Stimulated activated CD4-positive, alpha-beta T cell treated with anti-CD3 and anti-CD28 coated beads, TNF-alpha, amount 100 ng/mL, for 4 hours (primary cell): ENCODE measurements at regions not wholly inside any gene's neighbourhood (a gene's known extent, or its start where the extent isn't known, plus 50 kb on each side); places are given as distances from the start of the nearest gene placed in this dataset.

ENCODE experiments used
- DNase-seq, 3 experiments: peaks; one replicate each; pipeline ENCODE4 v3.0.0-alpha.2; 2020; ENCODE audit warnings: low read depth in 3 of 3

GRCh38 chr13:89796196-89796595 lies 1551.3 kb upstream of the MIR17HG start:
- DNase-seq: no peak

GRCh38 chr13:89803839-89804238 lies 1543.6 kb upstream of the MIR17HG start:
- no peak for DNase-seq

DNA sequence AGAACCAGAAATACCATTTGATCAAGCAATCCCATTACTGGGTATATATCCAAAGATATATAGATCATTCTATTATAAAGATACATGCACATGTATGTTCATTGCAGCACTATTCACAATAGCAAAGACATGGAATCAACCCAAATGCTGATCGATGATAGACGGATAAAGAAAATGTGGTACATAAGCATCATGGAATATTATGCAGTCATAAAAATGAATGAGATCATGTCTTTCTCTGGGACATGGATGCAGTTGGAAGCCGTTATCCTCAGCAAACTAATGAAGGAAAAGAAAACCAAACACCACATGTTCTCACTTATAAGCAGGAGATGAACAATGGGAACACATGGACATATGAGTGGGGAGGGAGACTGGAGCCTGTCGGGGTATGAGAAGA lies 1540.9 kb upstream of the MIR17HG start:
- no peak for DNase-seq

DNA sequence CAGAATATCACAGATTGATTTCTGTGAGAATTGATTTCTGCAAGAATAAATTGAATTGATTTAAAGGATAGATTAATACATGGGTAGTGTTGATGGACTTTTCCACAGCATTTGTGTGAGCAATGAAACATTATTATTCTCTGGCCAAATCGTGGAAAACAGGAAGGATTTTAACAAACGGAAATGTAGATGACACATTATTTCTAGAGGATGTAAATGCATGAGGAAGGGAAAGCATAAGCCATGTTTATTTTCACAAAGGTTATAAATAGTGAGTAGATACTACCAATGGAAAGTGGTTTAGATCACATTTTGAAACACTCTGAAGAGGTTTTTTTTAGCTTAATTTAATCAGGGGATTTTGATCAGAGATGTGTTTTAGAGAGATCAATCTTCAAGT lies 1534.6 kb upstream of the MIR17HG start:
- DNase-seq: no peak

DNA sequence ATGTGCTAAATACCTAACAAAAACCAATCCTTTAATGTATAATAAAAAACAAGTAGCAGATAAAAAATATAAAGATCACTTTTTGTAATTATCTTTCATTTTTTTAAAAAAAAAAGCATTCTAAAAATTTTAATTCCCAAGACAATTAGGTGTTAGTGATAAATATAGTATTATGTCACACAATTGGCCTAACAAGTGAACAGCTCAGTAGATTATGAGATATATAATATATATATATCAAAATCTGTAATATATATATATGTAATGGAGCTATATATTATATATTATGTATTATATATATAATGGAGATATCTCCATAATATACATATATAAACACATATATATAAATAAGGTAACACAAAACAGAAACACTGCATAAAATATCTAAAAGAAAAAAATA lies 1531.1 kb upstream of the MIR17HG start:
- no peak for DNase-seq

DNA sequence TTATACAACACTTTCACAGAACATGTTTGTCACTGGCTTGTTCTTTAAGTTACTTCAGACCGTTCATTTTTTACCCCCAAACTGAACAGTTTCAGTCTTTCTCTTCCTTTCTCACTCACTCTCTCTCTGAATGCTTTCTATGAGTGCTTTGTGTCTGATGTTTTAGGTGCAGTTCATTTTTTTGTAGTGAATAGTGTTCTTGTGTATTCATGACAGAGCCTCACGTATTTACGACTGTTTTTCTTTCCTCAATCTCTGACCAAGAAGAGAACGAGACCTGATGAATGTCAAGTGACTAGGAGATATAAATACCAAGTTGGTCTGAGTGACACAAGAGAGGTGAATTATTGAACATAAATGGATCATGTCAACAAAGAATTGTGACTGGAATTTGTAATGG lies 1525.0 kb upstream of the MIR17HG start:
- DNase-seq: no peak

DNA sequence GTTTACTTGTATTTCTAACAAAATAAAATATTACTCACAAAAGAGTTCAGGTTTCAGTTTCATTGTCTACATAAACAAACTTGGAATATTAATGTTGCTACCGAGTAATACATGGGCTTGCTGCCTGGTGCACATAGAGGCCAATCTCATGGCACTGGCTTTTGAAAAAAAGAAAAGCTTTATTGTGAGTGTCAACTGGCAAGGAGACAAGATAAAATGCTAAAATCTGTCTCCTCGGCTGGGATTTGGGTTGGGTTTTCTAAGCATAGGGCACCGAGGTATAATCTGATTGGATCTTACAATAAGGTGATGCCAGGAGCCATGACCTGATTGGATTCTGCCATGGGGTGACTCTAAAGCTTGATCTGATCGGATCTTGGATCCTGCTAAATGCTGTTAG lies 1519.9 kb upstream of the MIR17HG start:
- DNase-seq: no peak

GRCh38 chr13:89828506-89828905 lies 1519.0 kb upstream of the MIR17HG start:
- DNase-seq: no peak

DNA sequence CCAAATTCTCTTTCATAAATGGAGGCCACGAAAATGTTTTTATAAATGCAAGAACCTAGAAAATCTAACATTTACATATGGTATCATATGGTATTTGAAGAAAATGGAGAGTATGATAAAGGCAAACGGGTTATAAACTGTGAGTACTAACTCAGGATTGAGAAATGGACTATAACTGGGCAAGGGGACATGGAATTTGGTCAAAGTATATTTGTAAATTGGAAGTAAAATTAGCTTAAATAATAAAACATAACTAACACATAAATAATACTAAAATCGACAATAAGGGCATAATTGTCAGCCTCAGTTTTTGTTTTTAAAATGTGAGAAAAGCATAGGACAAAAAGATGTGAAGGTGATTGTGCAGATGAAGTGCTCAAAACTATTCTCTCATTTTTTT lies 1516.3 kb upstream of the MIR17HG start:
- no peak for DNase-seq

DNA sequence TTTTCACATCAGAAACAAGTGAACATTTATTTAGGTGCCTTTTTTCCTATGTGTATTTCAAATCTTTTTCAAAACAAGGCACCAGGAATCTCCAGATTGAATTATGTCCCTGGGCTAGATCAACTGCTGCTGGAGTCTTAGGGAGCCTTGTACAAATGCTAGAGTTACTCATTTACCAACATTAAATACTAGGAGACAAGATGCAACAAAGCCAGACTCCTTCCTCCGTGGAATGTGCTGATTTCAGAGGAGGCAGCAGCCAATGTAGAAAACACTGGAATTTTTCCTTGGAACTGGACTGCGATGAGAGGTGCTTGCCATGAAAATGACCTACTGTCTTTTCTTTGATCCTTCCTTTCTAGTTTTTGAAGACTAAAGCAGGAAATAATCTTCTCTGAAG lies 1514.7 kb upstream of the MIR17HG start:
- no peak for DNase-seq

DNA sequence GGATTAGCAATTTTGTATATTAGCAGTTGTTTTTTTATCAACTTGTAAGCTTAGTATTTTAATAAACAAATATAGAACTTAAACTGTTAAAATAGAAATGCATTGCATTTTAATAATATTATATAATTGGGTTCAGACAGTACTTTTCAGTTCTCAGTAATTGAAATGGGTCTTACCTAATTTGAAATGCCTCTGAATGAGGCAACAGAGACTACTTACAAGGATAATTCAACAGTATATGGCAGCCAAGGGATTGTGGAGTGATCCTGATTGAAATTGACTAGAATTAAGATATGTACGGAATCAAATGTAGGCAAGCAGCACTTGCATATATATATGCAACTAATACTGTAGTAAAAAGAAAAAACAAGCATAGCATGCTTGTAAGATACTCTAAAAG lies 1503.9 kb upstream of the MIR17HG start:
- no peak for DNase-seq

- no peak for DNase-seq
Observed at GRCh38 chr13:89845874-89846273, 1501.6 kb upstream of the MIR17HG start.

GRCh38 chr13:89846926-89847585 lies 1500.4 kb upstream of the MIR17HG start:
- no peak for DNase-seq

- DNase-seq: no peak
Observed at GRCh38 chr13:89852570-89852969, 1494.9 kb upstream of the MIR17HG start.

- DNase-seq: no peak
Observed at GRCh38 chr13:89856512-89856911, 1491.0 kb upstream of the MIR17HG start.

- DNase-seq: no peak
Observed at GRCh38 chr13:89857502-89857901, 1490.0 kb upstream of the MIR17HG start.

- DNase-seq: no peak
Observed at GRCh38 chr13:89862011-89862690, 1485.3 kb upstream of the MIR17HG start.

DNA sequence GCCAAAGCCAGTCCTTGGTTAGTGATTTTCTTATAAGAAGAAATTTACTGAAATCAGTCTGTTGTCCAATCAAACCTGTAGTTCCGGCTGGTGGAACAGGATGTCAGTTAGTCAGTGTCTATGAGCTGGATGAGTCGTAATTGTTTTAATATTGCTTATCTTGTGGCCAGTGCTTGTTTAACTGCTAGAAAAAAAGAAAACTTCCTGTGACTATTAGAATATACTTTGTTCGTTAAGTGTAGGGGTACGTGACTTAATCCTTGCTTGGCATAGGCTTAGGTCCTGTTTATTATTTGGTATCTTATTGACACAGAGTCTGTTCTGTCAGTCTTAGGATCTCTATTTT lies 1484.8 kb upstream of the MIR17HG start:
- no peak for DNase-seq

GRCh38 chr13:89865164-89866064 lies 1482.1 kb upstream of the MIR17HG start:
- DNase-seq: no peak

GRCh38 chr13:89869312-89869711 lies 1478.2 kb upstream of the MIR17HG start:
- no peak for DNase-seq

DNA sequence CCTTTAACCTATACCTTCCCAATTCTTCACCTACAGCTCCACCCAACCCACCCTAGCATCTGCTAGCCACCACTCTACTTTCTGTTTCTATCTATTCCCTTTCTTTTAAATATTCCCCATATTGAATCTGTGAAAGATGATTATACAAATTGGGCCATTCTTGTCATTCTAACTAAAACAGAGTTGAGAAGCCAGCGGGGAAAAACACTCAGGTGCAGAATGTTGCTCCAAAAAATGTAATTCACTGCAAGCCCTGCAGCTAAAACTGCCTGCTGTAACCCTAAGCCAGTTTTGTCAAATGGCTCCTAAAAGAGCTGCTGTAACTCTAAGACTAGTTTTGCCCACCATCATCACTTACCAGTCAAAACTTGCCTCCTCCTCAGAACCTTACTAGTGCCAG lies 1468.6 kb upstream of the MIR17HG start:
- DNase-seq: no peak

DNA sequence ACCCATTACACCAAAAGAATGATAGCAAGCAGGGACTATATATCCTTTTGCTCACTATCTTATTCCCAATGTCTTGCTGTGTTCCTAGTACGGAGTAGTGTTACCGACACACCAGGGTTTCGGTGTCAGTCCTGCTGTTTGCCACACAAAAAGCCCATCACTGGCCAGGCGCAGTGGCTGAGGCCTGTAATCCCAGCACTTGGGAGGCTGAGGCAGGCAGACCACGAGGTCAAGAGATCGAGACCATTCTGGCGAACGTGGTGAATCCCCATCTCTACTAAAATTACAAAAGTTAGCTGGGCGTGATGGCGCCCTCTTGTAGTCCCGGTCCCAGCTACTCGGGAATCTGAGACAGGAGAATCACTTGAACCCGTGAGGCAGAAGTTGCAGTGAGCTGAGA lies 1467.3 kb upstream of the MIR17HG start:
- DNase-seq: no peak

DNA sequence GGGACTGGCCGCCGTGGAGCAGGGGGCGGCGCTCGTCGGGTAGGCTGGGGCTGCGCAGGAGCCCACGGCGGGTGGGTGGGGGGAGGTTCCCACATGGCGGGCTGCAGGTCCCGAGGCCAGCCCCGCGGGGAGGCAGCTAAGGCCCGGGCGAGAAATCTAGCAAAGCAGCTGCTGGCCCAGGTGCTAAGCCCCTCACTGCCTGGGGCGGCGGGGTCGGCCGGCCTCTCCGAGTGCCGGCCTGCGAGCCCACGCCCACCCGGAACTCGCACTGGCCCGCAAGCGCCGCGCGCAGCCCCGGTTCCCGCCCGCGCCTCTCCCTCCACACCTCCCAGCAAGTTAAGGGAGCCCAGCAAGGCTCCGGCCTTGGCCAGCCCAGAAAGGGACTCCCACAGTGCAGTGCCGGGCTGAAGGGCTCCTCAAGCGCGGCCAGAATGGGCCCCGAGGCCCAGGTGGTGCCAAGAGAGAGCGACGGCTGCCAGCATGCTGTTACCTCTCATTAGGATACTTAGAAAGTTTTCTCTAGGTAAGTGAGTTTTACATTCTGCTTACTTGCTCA lies 1463.5 kb upstream of the MIR17HG start:
- no peak for DNase-seq
